HG02610 (cell line): ENCODE measurements at regions not wholly inside any gene's neighbourhood (a gene's known extent, or its start where the extent isn't known, plus 50 kb on each side); places are given as distances from the start of the nearest gene placed in this dataset.

Experiments used
- ATAC-seq: cut with Tn5 transposase; IDR thresholded peaks from one replicate; pipeline ENCODE4 v1.9.1; 2021; ENCODE audit warnings: mild to moderate bottlenecking, moderate library complexity; ENCODE audit not compliant: unreplicated experiment

- no peak for ATAC-seq
These were observed 214.7 kb downstream of the GAS1 start for GRCh38 chr9:86732514-86733171.

DNA sequence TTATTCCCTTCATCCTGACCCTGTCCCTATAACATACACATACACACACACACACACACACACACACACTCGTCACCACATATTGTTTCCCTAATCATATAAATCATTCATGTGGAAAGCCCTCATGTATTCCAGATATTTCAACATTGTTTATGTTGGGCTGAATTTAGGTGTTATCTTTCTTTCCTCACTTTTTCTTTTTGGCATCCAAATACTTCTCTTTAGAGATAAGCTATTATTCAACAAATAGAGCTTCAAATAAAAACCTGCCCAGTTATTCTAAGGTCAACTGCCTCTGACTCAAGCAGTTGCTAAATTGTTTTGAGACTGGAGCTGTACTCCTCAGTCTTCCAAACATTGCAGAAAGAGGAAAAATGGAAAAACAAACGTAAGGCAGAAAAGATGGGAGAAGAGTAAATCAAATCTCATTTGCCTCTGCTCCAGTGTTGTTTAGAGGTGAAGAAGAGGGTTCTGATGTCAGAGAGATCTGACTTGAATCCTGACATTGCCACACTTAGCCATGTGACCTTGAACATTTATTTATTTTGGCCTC lies 215.7 kb downstream of the GAS1 start:
- no peak for ATAC-seq

GRCh38 chr9:86730163-86730928 lies 217.0 kb downstream of the GAS1 start:
- no peak for ATAC-seq

- ATAC-seq = no peak
These were observed 222.8 kb downstream of the GAS1 start for GRCh38 chr9:86724529-86724928.

DNA sequence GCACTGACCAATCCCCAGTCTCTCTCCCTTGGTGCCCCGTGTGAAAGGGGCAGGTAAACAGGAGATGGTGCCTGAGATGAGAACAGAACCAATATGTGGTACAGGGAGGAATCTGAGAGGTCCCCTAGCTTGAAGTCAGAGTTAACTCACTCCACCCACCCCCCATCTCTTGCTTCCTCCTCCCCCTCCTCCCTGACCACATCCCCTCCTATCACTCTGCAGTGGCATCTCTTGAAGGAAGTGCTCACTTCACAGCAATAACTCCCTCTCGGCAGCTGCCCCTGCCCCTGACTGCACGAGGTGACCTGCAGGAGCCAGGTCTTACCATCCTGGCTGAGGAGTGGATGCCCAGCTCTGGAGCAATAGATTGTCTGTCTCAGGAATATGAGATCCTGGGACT lies 224.0 kb downstream of the GAS1 start:
- no peak for ATAC-seq

- ATAC-seq = no peak
These were observed 224.6 kb downstream of the GAS1 start for GRCh38 chr9:86722706-86723075.

DNA sequence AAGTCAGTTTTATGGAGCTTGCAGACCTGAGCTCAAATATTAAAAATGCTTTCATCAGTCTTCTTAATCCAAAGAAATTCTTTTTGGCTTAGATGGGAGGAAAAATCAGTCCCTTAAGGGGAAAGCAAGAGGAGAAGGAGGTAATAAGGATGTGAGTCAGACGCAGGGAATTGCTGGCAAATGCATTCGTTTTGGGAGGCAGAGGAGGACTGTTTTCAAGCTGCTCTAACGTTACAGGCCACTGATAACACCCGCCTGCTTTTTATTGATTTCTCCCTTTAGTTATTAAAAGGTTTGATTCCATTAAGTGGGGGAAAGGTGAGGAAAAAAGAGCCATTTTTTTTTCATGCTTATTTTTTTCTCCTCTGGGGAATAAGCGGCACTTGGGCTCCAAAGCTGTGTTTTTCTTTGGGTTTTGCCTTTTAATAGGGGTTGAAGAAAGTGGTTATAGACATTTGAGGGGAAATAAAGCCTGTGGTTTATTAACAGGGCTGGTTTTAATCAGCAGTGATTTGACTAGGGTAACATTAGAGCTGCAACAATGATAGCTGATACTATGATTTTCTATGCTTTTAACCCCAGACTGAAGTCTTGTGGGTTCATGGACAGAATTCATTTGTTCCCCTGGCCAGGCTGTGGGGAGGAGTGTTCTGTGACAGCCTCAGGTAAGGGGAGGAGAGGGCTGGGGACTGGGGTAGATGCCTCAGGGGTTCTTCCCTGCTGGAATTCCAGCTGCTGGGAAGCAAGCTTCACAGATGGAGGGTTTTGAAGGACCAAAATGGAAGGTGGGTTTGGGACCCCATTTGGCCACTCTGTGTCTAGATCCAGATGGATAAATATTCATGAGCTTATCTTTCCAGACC lies 225.2 kb downstream of the GAS1 start:
- no peak for ATAC-seq

DNA sequence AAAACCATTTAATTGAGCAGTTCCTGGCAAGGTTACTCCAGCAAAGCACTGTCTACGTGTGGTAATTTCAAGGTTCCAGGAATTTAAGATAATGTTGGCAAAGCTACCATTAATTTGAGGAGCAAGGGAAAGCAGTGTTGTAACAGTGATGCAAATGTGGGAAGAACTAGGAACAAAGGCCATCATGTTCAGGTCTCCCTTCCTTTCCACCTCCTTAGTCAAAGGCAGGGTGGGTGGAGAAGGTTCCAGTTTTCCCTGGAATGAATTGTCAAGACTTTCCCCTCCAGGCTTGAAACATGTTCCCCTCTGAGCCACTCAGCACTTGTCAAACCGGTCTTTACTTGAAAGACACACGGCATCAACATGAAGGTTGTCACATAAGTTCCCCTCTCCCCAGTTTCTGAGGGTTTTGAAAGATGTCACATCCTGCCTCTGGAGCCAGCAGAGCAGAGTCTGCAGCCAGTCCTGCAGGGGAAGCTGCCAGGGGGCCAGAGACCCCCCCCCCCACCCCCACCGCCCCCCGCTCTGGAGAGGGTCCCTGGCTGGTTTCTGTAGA lies 226.0 kb downstream of the GAS1 start:
- no peak for ATAC-seq

GRCh38 chr9:86720639-86721225 lies 226.6 kb downstream of the GAS1 start:
- no peak for ATAC-seq

GRCh38 chr9:86718388-86719049 lies 228.8 kb downstream of the GAS1 start:
- no peak for ATAC-seq

- no peak for ATAC-seq
These were observed 230.9 kb downstream of the GAS1 start for GRCh38 chr9:86716326-86716922.

DNA sequence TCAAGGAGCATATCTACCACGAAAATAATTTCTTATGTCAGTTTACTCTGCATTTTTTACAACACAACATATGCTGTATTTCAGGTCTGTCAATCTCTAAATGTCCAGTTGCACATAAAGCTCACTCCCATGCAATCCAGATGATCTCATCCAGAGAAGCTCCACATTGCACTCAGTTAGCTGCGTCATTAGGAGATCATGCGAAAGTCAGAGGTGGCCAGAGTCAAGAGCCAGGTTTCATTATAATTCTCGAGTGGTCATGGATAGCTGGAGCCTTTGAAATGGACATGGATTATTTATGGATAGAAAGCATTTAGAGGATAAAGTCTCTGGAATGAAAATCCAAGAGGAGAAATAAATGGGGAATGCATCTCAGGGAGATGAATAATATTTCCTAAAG lies 232.3 kb downstream of the GAS1 start:
- ATAC-seq = no peak

DNA sequence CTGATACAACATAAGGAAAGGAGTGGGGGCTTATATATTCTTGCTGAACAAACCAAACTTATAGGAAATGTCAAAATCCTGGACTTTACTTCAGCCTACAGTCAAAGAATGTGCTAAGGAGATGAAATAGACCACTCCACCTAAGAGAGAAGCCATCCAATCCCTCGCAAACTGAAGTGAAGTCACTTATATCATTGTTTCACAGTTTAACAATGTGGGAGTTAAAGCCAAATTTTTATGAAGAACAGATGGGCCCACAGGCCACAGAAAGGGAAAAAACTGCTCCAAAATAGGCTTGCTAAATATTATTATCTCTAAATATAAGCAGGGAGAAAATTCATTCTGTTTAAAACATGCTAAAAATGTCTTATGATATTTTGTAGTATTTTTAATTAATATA lies 233.3 kb downstream of the GAS1 start:
- no peak for ATAC-seq

DNA sequence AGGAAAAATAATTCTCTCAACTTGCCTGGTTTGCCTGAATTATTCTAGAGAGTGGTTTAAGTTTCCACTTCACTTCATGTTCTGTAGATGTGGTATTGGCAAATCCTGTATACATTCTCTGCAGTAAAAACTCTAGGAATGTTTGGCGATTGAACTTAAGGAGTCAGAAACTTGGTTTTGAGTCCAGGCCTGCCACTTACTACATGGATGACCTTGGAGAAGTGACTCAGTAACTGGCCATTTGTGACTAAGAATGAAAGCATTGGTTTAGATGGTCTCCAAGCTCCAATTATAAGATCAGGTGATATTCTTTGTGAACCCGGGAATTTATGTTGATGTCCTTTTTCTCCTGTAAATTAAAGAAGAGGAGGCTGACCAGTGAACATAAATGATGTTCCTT lies 233.8 kb downstream of the GAS1 start:
- no peak for ATAC-seq

GRCh38 chr9:86708918-86709835 lies 238.1 kb downstream of the GAS1 start:
- ATAC-seq = no peak

GRCh38 chr9:86707932-86708510 lies 239.3 kb downstream of the GAS1 start:
- no peak for ATAC-seq

- no peak for ATAC-seq
These were observed 240.9 kb downstream of the GAS1 start for GRCh38 chr9:86706391-86706790.

DNA sequence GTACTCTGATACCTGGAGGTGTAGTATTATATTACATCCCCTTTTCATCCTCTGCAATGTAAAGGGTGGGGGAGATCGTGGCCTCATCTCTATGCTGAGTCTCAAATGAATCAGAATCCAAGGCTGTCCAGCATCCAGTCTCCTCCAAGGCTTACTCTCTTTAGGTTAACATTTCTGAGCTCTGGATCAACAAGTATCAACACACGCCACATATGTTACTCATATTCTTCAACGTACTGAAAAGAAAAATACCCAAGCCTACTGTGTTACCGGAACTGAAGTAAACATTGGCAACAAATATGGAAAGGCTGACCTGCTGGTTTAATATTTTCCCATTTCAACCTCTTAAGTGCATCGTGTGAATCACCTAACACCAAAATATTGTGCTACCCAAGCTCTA lies 241.8 kb downstream of the GAS1 start:
- no peak for ATAC-seq
